ENCODE measurements at regions not wholly inside any gene's neighbourhood (a gene's known extent, or its start where the extent isn't known, plus 50 kb on each side); places are given as distances from the start of the nearest gene placed in this dataset.
"Not testable (repeated sequence)": the region's sequence is repeated elsewhere in the genome, so short reads cannot be mapped to it uniquely, and the experiment has no call there.

DNA sequence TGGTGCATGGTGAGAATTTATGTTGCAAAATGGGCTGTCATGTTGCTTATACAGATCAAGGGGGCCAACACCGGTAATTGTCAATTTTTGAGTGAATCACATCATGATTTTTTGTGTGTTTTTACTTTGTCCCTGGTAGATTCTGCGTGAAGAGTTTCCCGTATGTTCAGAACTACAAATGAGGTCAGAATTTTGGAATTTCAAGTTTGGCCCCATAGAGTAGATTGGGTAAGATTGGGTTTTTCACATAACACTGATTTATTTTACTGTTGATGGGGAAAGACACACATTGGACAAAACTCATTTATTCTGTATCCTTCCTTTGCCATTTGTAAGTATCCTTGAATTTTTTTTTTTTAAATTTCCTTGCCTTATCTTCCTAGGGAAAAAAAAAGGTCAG is 158.5 kb upstream of the MXRA5 start:
- no peaks in the 10 kb centered on the region for H3K36me3 ChIP-seq
- intact Hi-C loops (cut with DNase I) = no loop called here
- TF ChIP-seq, protein P1, sequence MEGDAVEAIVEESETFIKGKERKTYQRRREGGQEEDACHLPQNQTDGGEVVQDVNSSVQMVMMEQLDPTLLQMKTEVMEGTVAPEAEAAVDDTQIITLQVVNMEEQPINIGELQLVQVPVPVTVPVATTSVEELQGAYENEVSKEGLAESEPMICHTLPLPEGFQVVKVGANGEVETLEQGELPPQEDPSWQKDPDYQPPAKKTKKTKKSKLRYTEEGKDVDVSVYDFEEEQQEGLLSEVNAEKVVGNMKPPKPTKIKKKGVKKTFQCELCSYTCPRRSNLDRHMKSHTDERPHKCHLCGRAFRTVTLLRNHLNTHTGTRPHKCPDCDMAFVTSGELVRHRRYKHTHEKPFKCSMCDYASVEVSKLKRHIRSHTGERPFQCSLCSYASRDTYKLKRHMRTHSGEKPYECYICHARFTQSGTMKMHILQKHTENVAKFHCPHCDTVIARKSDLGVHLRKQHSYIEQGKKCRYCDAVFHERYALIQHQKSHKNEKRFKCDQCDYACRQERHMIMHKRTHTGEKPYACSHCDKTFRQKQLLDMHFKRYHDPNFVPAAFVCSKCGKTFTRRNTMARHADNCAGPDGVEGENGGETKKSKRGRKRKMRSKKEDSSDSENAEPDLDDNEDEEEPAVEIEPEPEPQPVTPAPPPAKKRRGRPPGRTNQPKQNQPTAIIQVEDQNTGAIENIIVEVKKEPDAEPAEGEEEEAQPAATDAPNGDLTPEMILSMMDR (IDR thresholded peaks at IDR 0.05) = no peak
- H3K9me3 ChIP-seq = no peaks in the 10 kb centered on the region
- H3K4me3 ChIP-seq = no peak overlapping the region
- no peak overlapping the region for H3K27ac ChIP-seq
- ATAC-seq (no peak), DNase-seq (no peak)
- no peaks in the 10 kb centered on the region for H3K4me1 ChIP-seq
- no peaks in the 10 kb centered on the region for H3K27me3 ChIP-seq (ENCODE audit: low read depth)

DNA sequence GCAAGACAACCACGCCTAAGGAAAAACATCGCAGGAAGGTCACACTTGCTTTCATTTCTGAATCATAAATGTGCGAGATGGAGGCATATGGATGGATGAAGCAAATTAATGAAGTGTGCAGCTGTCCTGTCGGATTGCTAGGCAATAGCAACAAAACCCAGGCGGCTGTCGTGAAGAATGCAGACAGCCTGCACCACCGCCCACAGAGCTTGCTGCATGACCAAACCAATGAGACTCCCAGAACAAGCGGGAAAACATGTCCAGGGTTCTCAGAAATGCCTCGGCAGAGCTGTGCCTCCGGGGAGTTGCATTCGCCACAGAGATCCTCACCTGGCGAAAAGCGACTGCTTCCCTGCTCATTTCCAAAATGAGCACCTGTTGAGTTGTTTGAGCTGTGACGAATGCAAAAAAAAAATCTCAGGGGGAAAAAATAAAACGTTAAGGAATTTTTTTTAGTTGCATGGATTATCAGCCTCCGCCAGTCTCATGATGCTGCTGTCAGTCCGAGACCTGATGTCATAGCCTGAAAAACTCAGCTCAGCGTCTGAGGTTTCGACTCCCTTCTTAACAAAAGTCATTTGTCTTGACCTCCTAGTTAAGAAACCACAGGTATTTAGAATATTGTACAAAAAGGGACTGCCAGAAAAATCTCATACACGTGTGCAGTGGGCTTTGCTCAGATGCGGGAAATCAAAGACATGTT is 155.5 kb upstream of the MXRA5 start:
- H3K27me3 ChIP-seq (ENCODE audit: low read depth) = no peaks in the 10 kb centered on the region
- ATAC-seq (no peak), DNase-seq (no peak)
- no peak overlapping the region for H3K4me3 ChIP-seq
- TF ChIP-seq, protein P1 (IDR thresholded peaks at IDR 0.05) = no peak
- no peaks in the 10 kb centered on the region for H3K4me1 ChIP-seq
- intact Hi-C loops (cut with DNase I) = no loop called here
- H3K9me3 ChIP-seq = no peaks in the 10 kb centered on the region
- H3K27ac ChIP-seq = no peak overlapping the region
- no peaks in the 10 kb centered on the region for H3K36me3 ChIP-seq

DNA sequence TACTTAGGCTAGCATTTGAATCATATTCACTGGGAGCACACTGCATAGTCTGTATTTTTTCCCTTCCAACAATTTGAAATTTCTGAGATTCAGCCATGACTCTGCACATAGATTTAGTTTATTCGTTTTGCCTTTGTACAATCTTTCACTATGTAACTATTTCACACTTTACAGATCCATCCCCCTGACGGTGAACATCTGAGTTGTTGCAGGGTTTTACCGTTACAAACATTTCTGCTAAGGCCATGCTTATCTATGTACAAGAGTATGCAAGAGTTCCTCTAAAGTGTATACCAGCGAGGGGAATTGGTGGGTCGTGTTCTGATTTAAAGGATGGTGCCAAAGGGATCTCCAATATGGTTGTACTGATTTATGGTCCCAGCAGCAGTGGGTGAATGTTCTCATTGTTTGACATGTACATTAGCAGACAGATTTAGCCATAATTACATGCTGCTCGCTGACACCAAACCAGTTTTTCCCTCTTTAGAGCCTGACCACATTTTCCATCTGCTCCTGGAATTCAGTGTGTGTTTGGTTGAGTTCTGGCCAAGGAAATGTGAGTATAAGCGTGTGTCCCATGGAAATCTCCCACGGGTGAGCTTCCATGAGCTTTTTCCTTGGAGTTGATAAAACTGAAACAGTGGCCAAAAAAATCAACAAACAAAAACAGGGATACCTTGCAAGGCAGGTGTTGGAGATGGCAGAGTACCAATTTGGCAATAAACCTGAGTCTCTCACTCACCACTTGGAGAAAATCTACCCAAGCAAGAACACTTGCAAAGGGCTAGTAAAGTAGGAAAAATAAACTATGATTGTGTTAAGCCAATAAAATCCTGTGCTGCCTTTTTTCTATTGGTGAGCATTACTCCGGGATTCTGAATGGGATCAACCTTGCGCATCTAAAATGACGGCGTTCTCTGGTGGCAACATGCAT is 149.7 kb upstream of the MXRA5 start:
- H3K4me1 ChIP-seq; H3K4me3 ChIP-seq; H3K36me3 ChIP-seq; ATAC-seq; H3K27me3 ChIP-seq (ENCODE audit: low read depth); H3K9me3 ChIP-seq; DNase-seq; H3K27ac ChIP-seq; intact Hi-C loops (cut with DNase I): not testable (repeated sequence)

DNA sequence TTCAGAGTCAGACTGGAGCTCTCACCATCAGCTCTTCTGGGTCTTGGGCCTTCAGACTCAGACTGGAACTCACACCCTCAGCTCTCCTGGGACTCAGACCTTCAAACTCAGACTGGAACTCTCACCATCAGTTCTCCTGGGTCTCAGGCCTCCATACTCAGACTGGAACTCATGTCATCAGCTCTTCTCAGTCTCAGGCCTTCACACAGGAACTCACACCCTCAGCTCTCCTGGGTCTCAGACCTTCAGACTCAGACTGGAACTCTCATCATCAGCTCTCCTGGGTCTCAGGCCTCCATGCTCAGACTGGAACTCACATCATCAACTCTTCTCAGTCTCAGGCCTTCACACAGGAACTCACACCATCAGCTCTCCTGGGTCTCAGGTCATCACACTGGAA is 147.2 kb upstream of the MXRA5 start:
- no peaks in the 10 kb centered on the region for H3K27me3 ChIP-seq (ENCODE audit: low read depth)
- H3K9me3 ChIP-seq = no peaks in the 10 kb centered on the region
- intact Hi-C loops (cut with DNase I) = no loop called here
- TF ChIP-seq, protein P1 (IDR thresholded peaks at IDR 0.05) = no peak
- H3K36me3 ChIP-seq = no peaks in the 10 kb centered on the region
- H3K27ac ChIP-seq = no peak overlapping the region
- no peaks in the 10 kb centered on the region for H3K4me1 ChIP-seq
- no peak for ATAC-seq
- no peak overlapping the region for H3K4me3 ChIP-seq
- DNase-seq = no peak

DNA sequence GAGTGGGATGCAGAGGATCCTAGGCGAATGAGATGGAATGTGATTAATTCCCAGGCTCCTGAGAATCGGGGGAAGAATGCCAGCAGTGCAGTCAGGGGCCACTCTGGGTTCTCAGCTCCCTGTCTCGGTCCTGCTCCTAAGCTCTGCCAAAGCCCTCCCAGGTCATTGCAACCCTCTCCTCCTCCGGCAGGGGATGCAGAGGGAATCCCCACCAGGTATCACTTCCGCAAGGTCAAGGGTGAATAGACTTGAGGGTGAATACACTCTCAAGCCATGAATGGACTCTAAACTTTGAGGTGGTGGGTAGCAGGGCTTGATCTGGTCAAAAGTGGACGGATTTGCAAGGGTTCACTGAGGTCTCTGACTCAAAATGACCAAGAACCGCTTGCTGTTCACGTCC is 139.3 kb upstream of the MXRA5 start:
- TF ChIP-seq, protein P1 (IDR thresholded peaks at IDR 0.05) = no peak
- no peaks in the 10 kb centered on the region for H3K4me1 ChIP-seq
- H3K27ac ChIP-seq = no peak overlapping the region
- no peaks in the 10 kb centered on the region for H3K27me3 ChIP-seq (ENCODE audit: low read depth)
- H3K9me3 ChIP-seq = no peaks in the 10 kb centered on the region
- intact Hi-C loops (cut with DNase I) = no loop called here
- H3K4me3 ChIP-seq = no peak overlapping the region
- ATAC-seq (no peak), DNase-seq (no peak)
- no peaks in the 10 kb centered on the region for H3K36me3 ChIP-seq

DNA sequence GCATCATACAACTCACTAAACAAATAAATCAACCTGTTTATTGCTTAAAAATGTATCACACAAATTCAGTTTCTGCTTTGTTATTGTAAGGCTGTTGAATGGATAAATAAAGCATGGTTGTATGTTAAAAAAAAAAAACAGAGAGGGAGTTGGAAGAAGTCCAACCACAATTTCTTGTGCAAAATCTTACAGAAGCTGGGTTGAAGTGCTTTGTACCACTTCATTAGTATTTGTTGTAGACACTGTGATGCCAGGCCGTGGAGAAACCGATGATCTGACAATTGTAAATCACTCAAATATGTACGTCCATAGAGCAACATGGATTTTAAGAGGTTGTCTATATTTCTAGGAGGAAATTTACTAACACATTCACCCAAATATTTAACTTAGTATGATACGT is 132.6 kb upstream of the MXRA5 start:
- Histone ChIP-seq H3K36me3 (no peaks in the 10 kb centered on the region), H3K27ac (no peak overlapping the region), H3K9me3 (no peaks in the 10 kb centered on the region), H3K27me3 (ENCODE audit: low read depth) (no peaks in the 10 kb centered on the region), H3K4me3 (no peak overlapping the region), H3K4me1 (no peaks in the 10 kb centered on the region)
- intact Hi-C loops (cut with DNase I) = no loop called here
- no peak for ATAC-seq
- TF ChIP-seq, protein P1 (IDR thresholded peaks at IDR 0.05) = no peak
- DNase-seq = no peak

Data from lower lobe of right lung (tissue), 2 donors.